Spleen (tissue), 7 donors: ENCODE measurements at regions not wholly inside any gene's neighbourhood (a gene's known extent, or its start where the extent isn't known, plus 50 kb on each side); places are given as distances from the start of the nearest gene placed in this dataset.

Experiments used
- POLR2AphosphoS5 ChIP-seq, 3 donors: sonication (generic); formaldehyde crosslinking; IDR thresholded peaks; one replicate each; pipeline ENCODE4 v1.5.1; 2017; ENCODE audit warnings: antibody characterized with exemption in 3 of 3
- TF ChIP-seq, protein P1 (sequence below), 11 experiments: fragments of 200-600 bp in 7 of 11; fragments of 450-650 bp in 4 of 11; sonication (generic) in 4 of 11; IDR thresholded peaks in 8 of 11; conservative IDR thresholded peaks in 3 of 11; 1 replicate in 7 of 11; 2 replicates in 4 of 11; pipeline versions ENCODE4 v1.4.0 to v1.8.0; 2016 to 2021; ENCODE audit warnings: antibody characterized with exemption in 11 of 11, inconsistent platforms in 4 of 11, mild to moderate bottlenecking in 1 of 11
- donor health status: DM: no; HTN: no; CAD: no; lungs with moderate emphysema.
- donor health status: DM: no; HTN: no; CAD: no.
- donor health status: DM: no; HTN: no; CAD: no.

DNA sequence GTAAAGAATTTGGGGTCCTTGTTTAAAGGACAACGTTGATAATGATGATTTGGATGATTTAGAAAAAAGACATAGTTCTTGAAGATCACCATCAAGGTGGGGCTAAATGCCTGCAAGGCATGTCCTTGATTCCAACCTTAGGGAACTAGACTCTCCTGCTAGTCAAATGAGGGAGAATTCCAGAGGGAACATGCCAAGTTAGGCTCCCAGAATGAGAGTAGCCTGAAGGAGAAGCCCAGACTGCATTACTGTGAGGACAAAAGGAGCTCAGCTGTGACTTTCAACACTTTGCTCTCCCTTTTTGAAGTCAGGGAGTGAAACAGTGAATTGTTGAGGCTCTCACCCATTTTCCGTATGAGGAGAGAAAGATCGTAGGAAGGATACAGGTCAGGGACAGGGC, 95.2 kb upstream of the TBX3 start:
- TF ChIP-seq, protein P1, sequence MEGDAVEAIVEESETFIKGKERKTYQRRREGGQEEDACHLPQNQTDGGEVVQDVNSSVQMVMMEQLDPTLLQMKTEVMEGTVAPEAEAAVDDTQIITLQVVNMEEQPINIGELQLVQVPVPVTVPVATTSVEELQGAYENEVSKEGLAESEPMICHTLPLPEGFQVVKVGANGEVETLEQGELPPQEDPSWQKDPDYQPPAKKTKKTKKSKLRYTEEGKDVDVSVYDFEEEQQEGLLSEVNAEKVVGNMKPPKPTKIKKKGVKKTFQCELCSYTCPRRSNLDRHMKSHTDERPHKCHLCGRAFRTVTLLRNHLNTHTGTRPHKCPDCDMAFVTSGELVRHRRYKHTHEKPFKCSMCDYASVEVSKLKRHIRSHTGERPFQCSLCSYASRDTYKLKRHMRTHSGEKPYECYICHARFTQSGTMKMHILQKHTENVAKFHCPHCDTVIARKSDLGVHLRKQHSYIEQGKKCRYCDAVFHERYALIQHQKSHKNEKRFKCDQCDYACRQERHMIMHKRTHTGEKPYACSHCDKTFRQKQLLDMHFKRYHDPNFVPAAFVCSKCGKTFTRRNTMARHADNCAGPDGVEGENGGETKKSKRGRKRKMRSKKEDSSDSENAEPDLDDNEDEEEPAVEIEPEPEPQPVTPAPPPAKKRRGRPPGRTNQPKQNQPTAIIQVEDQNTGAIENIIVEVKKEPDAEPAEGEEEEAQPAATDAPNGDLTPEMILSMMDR (IDR thresholded peaks at IDR 0.05 in 8 of 11, conservative IDR thresholded peaks at IDR 0.05 in 3 of 11): no peak
- TF ChIP-seq POLR2AphosphoS5 (IDR thresholded peaks at IDR 0.05): no peak
